ENCODE measurements at regions not wholly inside any gene's neighbourhood (a gene's known extent, or its start where the extent isn't known, plus 50 kb on each side); places are given as distances from the start of the nearest gene placed in this dataset.

DNA sequence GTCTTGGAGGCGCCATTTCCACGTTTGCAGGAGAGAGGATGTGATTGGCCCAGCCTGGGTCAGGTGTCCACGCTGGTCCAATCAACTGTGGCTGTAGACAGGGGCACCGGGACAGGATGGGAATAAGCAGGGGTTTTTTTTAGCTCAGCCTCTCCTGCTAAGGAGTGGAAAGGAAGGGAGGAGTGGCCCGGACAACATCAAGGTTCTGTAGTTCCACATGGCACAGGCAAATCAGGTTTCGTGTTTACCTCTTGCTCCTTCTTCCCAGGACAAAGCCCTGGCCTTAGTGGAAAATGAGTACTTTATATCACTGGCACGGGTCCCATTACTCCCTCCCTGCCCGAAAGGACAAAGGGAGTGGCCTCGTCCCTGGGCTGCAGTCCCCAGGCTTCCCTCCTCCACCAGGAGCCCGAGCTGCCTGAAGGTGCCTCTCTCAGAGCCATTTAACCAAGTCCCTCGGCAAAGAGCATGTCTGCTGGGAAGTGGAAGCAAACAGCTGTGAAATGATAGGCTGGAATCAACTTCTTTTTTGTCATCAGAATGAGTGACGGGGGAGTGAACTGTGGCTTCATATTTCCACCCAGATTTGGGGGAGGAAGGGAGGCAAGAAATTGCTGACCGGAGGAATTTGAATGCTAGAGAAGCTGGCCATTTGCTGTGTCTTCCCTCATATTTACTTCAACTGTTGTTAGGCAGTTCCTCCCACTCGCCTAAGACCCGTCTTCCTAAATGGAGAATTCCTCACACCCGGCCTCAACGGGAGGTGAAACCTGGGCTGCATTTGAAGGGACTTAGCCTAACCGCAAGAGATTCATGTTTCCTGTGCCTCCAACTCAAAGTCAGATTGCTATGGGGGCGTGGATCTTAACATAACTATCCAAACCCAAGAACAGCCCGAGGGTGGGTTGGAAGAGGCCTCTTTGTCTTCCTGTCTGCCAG lies 84.9 kb upstream of the SLC44A3 start:
- DNase-seq: no peak

GRCh38 chr1:94731891-94732290 lies 88.3 kb upstream of the SLC44A3 start:
- no peak for DNase-seq

DNA sequence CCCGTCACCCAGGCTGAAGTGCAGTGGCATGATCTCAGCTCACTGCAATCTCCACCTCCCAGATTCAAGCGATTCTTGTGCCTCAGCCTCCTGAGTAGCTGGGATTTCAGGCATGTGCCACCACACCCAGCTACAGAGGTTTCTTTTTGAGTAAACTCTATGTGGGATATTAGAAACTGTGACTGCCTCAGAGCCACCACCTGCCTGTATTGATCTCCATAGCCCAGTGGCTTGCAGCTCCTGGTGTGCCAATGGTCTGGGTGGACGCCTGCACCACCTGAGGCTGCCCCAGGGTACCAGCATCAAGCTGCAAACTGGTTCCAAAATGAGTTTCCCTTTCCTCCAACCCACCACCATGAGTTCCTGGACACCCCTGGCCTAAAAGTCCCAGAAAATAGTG lies 89.7 kb upstream of the SLC44A3 start:
- DNase-seq: no peak

DNA sequence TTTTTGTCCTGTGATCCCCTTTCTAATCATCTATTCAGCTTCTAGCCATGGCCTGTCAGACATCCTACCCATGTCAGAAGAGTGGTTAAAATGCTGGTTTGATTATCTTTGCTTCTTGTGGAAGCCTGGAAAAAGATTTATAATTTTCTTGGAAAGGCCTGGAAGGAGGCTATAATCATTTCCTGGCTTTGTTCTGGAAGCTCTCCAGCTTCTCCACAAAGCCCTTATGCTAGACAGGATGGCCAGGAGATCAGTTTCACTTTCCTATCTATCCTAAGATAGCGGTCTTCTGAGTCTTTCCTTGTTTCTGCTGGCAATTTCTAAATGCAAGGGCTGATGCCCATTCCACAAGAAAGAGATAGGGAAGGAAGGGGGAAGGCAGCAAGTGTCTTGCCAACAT lies 90.9 kb upstream of the SLC44A3 start:
- no peak for DNase-seq

DNA sequence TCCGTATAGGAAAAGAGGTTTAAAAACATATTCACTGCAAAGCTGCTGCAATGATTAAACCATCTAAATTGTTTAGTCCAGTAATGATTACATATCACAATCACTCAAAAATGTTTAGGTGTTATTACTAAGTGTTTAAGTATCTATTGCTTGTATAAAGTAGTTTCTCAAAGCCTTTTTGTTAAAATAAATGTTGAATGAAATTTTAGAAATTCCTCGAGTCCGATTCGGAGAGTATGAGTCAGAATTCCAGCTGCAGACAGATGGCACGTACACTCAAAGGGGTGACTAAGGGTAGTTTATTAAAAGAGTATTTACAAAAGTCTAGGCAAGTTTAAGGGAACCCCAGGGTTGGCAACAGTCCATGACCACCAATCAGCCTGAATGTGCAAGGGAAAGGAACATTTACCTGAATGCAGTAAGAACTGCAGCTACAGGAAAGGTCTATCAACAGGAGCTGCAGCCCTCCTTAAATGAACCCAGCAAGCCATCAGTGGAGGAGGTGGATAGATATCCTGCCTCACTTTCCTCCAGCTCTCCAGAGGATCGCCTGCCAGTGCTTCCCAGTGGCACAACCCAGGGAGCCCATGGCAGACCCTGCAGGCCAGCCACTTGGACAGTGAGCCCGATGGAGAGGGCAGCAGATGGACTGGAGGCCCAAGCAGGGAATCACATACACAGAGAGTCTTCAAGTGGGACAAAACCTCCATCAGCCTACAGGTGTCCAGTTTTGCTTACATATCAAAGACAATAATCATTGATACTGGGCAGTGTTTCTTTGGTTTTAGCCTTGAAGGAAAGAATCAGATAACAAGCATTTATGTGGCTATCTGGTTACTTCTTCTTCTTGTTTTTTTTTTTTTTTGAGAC lies 92.1 kb upstream of the SLC44A3 start:
- DNase-seq: no peak

- DNase-seq: no peak
Observed at GRCh38 chr1:94726981-94727685, 93.0 kb upstream of the SLC44A3 start.

- DNase-seq: no peak
Observed at GRCh38 chr1:94725566-94725965, 94.6 kb upstream of the SLC44A3 start.

DNA sequence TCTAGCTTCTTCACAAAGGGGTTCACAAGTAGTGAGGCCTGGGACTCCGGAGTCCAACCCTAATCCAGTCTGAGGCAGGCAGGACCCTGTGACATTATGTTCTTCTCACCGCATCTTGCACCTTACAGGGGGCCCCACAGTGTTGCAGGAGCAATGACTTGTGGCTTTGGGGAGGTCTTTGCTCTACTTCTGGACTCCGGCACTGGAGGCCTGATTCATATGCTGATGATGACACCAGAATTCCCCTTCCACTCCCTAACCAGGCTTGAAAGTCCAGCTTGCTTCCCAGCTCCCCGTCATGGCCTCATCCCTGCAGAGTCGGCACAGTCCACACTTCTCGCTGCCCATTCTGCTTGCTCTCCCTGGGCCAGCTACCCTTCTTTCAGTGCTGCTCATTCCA lies 96.3 kb upstream of the SLC44A3 start:
- no peak for DNase-seq

DNA sequence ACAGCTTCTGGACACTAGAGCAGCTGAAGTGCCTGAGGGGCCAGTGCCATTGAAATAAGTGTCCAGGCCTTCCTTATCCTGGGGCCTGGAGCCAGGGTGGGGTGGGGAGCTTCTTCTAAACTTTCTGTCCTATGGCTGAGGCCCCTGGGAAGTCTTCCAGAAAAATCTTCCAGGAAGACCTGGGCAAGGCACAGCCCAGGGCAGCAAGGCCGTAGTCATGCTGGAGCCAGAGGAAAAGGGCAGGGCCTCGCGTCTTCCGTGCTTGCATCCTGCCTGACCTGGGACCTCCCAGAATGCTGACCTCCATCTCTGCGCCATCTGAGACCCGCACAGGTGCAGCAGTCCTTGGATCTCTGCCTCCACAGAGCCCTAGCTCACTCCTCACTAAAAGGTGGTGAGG lies 96.7 kb upstream of the SLC44A3 start:
- DNase-seq: no peak

DNA sequence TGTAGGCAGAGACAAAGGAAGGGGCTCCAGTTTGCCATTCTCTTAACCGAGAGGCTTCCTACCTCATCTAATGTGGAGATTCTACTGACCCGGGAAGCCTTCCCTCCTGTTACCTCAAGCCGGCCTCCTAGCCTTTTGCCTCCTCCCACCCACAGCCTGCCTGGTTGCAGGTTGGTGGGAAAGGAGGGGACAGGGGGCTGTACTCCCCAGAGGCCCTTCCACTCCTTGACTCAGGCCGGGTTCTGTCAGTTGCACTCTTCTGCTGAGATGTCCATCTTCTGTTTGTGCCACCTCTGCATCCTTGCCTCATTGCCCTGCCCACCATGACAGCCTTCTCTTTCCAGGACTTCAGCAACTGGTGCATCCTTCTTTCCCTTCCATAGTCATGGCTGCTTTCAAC lies 98.0 kb upstream of the SLC44A3 start:
- DNase-seq: no peak

GRCh38 chr1:94721240-94721639 lies 98.9 kb upstream of the SLC44A3 start:
- DNase-seq: no peak

DNA sequence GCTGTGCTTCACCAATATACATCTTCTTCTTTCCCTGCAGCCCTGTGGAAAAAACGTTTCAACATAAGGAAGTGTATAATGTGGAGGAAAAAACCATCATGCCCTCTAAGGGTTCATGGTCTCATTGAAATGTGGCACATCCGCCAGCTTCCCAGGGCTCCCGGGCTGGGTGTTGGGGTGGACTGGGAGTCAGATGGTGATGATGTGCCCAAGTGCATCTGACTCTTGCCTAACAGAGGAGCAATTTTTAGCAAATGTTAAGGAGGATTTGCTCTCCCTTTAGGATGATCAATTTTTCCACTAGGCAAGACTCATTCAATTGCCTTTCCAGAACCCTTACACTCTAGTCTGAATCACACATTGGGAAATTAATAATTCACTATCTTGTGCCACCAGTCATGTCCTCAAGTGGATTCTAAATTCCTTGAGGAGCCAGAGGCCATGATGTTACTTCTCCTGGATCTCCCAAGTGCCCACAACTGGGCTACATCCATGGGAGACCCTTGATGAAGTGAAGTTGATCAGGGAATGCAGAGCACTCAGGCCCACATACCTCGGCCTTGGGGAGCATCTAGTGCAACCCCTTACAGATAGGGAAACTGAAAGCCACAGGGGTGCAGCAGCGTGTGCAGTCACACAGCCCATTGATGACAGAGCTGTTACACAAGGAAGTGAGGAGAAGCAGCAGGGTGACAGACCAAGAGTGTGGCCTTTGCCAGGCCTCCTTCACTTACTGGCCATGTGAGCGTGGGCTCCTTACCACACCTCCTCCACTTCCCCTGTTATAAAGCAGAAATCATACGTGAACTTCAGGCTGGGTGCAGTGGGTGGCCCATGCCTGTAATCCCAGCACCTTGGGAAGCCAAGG lies 100.0 kb upstream of the SLC44A3 start:
- no peak for DNase-seq

DNA sequence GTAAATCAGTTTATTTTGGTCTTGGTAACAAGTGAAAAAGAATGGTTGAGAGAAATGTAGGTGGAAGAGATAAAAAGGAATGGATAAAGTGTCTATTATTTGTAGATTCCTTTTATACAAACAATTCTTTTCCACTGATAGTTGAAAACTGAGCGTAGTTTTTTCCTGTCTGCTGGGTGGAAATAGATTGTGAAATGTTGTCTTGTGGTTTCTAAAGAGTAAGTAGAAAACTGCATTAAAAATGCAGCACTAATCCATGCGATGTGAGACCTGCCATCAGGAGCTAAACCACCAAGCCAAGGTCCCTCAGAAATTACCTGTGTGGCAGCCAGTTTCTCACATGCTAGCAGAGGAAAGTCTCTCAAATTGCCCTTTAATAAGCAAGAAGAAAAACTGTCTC lies 103.2 kb upstream of the SLC44A3 start:
- no peak for DNase-seq

- no peak for DNase-seq
Observed at GRCh38 chr1:94715321-94715720, 104.8 kb upstream of the SLC44A3 start.

DNA sequence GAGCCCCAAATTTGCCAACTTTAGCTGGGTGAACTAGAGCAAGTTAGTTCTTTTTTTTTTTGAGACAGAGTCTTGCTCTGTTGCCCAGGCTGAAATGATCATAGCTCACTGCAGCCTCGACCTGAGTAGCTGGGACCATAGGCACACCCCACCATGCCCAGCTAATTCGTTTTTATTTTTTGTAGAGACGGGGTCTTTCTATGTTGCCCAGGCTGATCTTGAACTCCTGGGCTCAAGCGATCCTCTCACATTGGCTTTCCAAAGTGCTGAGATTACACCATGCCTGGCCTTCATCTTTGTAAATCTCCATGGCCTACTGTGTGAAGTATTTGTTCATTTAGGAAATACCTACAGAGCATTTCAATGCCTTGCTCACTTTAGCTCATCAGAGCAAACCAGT lies 105.6 kb upstream of the SLC44A3 start:
- DNase-seq: no peak

DNA sequence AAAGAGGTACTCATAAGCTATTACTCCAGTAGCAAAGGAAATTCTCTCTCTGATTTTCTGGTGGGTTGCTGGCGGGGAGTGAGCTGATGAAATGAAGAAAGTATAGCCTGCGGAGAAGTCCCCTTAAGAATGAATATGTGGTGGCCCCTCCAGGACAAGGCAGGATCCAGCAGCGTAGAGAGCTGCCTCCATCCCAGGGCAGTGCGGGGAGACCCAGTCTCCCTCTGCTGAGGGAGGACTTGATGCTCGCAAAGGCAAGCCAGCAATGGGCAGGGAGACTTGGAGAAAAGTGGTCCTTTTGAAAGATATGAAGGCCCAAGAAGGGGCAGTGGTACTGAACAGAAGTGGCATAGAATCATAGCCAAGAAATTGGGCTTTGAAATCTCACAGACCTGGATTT lies 106.0 kb upstream of the SLC44A3 start:
- no peak for DNase-seq

GRCh38 chr1:94713472-94714141 lies 106.5 kb upstream of the SLC44A3 start:
- DNase-seq: no peak

- DNase-seq: no peak
Observed at GRCh38 chr1:94709891-94710581, 110.1 kb upstream of the SLC44A3 start.

DNA sequence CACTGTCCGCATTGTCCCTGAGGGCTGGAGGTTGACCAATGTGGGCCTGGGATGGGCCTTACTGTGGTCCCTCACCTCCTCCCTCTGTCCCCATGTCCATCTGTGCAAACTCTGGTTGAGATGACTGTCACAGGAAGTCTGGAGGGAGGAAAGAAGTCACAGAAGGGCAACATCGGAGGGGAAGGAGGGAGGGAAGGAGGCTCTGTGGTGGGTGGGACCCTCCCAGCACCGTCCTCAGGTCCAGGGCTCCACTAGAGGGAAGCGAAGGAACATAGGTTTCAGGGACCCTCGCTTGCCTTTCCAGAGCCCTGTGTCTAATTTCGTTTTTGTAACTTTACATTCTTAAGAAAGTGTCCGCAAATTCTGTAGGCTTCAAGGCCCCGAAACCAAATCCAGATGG lies 111.3 kb upstream of the SLC44A3 start:
- no peak for DNase-seq

GRCh38 chr1:94708299-94708685 lies 111.9 kb upstream of the SLC44A3 start:
- DNase-seq: no peak
